Activated CD4-positive, alpha-beta T cell treated with anti-CD3 and anti-CD28 coated beads for 48 hours (primary cell): ENCODE measurements at regions not wholly inside any gene's neighbourhood (a gene's known extent, or its start where the extent isn't known, plus 50 kb on each side); places are given as distances from the start of the nearest gene placed in this dataset.
A peak's percentile ranks its signal among the peaks of the same experiment; 100 is the strongest.

ENCODE experiments used
- DNase-seq: peaks from one replicate; pipeline ENCODE4 v3.0.0-alpha.2; 2020

DNA sequence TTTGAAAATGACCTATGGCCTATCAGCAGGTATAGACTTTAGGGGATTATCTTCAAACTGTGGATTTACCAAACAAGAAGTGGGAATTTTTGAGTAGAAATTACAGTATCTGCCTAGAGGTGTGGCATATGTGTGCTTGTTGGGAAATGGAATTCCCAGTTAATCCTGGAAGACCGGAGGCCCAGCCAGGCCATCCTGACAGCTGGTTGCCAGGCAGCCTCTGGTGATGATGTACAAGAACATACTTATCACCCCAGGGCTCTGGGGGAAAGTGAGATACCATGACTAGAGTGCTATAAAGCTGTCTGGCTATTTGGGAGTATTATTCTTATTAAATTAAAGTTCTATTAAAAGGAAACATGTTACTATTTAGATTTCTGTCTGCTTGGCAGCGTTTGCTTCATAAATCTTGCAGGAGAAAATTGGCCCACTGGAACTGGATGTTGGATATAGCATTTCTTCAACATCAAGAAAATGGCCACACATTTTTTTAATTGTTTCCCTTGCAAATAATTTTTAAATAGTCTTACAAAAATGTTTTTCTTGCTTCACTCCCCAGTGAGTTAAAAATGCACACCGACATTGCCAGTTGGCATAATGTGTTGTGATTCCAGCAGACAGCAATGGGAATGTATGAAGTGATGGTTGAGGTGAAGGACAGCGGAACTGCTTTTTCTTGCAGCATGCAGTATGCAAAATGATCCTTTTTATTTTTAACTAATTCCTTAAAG, 187.8 kb downstream of the MYLK4 start:
- no peak for DNase-seq

DNA sequence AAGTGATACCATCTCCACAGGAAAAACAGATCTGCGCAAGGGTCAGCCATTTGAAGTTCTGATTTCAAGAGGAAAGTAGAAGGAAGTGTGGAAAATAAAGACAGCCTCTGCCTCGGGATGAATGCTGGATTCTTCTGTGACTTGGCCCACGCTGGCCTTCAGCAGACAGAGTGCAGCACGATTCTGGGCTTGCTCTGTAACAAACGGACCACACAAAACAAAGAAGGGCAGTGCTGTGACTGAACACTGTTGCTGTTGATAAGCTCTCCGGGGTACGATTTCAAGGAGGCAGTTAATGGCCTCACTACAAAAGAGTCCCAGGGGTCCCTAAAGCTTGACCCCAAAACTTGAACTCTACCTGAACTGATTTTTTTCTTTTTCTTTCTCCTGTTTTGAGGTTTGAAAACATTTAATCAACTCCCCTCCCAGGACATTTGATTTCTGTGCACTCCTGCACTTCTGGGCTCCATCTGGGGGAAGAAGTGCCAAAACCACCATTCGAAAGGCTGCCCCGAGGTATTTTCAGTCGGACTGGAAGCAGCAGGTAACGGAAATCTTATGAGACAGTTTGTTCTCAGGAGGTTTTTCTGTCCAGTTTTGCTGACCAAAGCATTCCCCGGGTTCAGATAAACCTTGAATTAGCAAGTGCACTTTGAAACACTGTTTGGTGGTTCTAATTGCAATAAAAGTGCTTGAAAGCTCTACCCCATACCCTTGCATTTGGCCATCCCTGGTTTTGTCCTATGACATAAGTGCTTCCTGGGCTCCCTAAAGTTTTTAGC, 189.6 kb downstream of the MYLK4 start:
- no peak for DNase-seq

DNA sequence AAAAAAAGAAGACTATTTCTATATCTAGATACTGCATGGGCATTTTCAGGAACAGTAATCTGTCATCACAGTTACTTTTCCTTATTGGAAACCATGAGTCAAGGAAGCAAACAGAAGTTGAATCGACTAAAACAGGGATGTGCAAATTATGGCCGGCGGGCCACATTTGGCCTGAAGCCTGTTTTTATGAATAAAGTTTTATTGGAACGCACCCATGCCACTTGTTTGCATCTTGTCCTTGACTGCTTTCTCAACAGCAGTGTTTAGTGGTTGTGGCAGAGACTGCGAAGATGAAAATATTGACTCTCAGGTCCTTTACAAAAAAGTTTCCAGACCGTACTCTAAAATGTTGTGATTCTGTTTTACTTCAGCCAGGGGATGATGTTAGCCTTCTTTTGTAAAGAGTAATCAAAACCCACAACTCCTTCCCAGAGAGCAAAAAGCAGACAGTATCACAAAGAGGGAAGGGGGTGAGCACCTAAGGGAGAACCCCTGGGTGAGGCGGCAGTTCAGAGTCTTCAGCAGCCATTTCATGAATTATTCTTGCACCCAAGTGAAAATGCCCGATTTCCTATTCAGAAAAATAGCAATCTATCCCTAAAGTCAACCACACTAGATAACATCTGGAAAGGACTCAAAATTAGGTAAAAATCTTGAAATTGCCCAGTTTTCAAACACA, 190.4 kb downstream of the MYLK4 start:
- DNase-seq: no peak

DNA sequence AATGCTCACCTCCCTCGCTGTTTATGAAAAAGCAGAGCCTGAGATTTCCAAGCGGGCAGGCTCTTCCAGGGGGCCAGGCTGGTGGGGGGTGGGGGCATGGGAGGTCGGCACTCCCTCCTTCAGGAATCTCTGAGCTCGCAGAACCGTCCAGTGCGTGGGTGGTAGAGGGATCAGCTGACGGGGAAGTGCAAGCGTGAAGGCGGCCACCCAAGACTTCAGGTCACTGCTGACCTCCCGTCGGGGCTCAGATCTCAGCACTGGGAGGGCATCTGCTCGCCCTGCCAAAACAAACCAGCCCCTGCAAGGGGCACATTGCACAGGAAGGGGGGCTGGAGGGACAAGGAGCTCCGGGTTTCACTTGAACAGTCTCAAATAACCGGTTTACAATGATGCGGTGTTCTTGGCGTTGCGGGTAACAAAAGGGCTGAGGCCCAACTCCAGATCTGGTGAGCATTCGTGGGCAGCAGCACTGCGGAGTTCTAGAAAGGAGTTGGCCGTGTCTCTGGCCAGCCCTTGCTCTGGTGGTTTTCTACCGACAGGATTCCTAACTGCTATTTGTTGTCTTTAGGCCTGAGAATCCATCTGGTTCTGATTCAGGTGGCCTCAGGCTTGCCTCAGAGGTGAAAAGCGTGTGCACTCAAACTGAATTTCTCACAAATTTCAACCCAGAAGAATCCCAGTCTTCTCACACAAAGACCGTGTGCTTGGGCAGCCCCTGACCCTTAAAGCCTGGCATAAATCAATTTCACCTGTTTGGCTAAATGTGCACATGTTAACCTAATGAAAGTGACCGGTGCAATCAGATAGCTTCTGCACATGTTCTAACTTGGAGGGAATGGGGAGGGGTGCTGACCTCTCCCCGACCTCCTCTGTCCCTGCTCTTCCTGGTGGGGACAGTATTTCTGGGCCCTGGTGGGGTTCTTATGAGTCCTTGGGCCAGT, 191.6 kb downstream of the MYLK4 start:
- DNase-seq: no peak

DNA sequence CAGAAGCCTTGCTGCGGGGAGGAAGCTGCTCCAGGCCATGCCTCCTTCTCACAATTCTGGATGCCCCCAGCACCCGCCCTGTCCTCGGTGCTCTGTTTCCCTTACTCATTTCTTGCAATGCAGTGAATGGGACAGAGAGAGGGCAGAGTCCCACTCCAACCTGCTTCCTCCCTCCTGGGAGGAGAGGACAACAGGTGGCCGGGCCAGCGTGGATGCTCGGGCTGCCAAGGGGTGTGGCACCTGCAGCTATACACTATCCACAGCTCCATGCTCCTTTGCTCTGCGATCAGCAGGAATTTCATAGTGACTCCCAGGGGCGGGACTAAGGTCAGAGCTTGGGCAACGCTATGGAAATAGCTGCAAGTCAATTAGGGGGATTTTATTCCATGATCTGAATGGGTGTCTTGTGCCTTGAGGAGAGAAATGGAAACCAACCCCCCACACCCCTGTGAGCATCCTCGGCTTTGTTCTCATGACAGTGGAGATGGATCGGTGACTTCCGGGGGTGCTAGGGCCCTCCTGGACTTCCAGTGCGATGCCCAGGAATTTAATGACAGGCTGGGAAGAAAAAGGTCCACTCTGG, 192.5 kb downstream of the MYLK4 start:
- no peak for DNase-seq

DNA sequence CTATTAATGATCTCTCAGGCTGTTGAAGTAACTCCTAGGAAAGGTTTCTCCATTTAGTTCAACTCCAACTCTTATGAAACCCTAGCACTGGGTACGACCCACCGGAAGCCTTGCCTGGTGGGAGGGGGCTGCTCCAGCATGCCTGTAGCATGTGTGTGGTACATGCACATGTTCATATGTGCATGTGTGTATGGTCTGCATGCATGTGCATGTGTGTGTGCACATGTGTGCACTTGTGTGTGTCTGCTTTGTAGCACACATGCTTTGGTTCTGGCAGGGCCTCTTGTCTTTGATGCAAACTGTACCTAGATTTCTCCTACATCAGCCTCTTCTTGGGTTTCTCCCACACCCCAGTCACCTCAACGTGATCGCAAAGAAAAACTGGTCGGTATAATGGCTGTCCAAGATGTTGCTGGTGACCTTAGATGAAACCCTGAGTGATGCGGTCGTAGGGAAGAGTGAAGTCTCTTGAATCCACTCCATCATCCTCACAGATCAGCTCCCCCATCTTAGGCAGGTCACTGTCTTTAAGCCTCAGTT, 193.5 kb downstream of the MYLK4 start:
- DNase-seq: no peak

DNA sequence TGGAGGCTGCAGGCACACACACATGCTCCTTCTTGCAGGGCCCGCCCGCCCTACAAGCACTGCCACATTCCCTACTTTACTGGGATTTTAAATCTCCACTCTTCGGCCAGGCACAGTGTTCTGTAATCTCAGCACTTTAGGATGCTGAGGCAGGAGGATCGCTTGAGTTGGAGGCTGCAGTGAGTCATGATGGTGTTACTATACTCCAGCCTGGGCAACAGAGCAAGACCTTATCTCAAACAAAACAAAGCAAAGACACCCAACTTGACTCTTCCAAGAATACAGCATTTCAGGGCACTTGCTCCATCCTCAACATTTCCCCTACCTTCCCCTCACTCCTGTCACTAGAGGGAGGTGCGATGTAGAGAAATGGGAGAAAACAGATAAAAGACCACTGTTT, 194.0 kb downstream of the MYLK4 start:
- no peak for DNase-seq

DNA sequence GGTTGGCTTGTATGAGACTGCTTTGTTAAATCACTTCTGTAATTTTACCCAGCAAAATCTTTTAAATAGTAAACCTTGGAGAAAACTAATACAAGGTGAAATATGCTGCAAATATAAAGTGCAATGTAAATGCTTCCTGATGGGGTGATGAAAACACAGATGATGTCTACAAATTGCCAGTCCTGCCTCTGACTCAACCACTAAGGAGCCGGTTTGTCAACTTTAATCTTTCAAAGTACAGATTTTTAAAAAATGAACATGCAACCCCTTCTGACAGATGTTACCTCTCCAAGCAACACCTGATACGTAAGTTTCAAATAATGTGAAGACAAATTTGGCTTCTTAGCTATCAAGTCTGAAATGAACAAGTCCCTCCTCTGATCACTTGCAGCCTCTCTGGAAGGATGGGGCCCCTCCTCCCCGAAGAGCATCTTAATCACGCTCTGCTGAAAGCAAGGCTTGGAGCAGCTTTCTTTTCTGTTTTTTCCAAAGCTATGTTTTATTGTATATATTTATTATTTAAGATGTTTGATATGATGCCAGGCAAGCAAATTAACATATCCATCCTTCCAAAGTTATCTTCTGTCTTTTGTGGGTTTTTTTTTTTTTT, 196.0 kb downstream of the MYLK4 start:
- DNase-seq: no peak

DNA sequence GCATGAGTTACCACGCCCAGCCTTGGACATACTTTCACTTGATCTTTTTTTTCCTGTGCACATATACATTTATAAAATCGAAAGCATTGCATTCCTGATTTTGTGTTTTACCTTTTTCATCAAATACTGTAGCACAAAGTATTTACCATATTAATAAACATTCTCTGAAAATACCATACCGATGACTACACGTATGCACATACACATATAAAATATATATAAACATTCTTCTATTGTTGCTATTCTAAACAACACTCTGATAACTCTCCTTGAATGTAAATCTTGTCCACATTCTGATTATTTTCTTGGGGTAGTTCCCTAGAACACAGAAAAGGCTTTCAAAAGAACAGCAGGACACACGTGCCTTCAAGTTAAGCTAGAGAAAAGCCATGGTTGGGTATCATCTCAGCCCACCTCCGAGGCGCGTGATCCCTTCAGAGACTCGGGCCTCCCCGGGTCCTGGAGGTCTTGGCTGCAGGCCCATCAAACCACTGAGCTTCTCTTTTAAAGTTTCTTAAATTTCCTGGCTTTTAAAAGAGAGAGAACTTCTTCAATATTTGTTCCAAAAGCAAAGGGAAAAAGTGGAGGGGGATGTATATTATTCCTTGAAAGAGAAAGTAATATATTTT, 198.1 kb downstream of the MYLK4 start:
- no peak for DNase-seq

DNA sequence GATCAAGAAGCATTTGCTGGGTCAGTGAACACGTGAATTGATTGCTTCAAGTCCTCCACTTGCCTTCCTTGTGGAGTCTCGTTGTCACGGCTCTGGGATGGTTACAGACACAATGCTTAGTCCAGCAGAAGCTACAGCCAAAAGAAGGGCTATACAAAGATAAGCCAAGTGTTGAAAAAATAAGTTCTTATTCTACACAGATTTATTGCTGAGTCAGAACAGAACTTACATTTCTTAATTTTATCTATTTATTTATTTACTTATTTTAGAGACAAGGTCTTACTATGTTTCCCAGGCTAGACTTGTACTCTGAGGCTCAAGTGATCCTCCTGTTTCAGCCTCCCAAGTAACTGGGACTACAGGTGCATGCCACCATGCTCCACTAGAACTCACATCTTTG, 199.0 kb downstream of the MYLK4 start:
- no peak for DNase-seq

DNA sequence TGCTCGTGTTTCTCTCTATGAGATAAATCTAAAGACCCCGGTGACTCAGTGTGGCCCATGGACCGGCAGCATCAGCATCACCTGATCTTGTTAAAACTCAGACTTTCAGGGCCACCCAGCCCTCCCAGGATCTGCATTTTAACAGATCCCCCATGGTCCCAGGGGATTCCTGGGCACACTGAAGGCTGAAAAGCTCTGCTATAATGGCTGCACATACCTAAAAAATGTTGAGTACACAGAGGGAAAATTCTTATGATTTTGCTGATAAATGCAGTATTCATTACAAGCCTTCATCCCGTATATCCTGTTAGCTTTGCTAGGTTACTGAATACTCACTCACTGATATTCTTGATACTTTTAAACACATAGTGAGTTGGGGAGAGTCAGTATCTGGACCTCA, 200.5 kb downstream of the MYLK4 start:
- DNase-seq: no peak

DNA sequence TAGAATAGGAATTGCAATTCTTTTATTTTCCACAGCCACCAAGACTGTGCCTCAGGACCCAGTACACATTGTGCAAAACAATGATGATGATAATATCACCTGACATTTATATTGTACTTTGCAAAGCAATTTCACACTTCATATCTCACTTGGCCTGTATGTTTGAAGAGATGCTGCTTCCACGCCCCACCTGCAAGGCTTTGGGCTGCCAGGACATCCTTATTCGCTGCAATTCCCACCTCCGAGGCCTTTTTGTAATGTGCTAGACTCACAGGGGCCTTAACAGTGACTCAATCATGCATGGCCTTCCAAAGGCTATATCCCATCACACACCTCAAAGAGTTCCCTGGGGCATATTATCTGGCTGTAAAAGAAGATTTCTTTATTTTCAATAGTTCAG, 200.9 kb downstream of the MYLK4 start:
- no peak for DNase-seq

DNA sequence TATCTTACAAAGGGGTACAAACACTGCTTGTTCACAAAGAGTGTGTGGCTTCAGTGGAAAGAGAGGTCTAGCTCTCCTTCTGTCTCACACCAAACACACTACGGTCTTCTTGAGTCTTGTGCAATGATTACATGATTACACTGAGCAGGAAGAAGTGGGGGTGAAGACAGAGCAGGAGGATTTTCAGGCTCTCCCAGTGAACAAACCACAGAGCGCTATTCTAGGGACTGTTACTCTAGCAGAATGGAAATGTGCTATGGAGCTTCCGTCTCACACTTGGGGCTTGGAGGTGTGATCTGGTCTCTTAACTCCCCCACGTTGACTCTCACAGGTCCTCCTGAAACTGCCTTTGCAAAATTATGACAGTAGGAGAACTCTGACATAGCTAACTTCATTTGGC, 203.4 kb downstream of the MYLK4 start:
- DNase-seq: no peak

DNA sequence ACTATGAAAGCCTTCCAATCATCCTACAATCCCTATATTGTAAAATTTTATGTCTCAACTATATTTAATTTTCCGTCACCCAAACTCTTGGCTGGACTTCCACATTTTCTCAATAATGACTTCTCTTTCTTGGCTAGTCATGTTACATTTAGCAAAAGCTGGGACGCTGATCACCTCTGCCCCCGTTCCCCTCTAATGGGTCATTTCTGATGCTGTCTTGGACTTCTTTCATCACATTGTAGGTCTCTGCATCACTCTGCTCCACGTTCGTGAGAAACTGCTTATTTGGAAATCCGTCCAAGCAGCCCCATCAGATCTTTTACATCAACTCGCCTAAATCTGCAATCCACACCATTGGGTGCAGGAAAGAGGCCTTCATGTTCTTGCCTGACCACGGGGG, 203.8 kb downstream of the MYLK4 start:
- DNase-seq: no peak

DNA sequence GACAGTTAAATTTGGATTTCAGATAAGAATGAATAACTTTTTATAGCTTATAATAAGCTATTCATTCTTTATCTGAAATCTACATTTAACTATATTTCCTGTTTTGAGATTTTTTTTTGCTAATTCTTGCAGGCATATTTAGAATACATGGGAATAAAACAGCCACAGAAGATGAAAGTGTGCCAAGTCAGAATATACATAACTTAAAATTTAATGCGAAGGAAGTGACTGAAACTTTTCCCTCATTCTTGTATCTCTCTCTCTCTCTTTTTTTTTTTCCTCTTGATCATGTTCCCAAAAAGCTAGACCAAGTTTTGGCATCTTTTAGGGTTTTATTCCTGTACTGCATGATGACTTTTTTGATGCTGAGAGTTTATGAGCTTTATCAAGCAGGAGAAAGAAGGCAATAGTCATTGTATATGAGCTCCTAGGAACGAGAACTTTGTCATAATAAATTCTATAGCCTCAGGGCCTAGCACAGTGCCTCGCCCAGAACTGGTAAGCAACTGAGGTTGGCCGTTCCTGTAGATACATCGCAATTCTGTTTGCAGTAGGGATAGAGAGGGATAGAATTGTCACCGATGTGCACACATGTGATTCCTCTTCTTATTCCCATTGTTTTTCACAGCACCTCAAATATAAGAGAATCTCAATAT, 205.2 kb downstream of the MYLK4 start:
- DNase-seq: no peak

DNA sequence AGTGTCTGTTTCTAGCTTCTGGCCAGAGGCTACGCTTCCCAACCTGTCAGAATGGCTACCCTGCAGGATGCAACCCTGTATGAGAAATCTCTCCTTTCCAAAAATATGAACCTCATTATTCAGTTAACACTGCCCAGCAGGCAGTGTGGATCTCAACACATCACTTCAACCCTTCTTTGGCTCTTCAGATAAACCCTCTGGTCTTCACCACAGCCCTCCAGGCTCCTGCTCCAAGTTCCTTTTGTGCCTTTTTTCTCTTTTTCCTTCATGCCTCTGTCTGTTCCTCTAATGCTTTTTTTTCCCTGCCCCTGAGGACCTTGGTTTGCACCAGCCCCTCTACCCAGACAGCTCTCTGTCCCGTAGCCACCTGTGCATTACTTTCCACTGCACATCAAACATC, 207.4 kb downstream of the MYLK4 start:
- no peak for DNase-seq

DNA sequence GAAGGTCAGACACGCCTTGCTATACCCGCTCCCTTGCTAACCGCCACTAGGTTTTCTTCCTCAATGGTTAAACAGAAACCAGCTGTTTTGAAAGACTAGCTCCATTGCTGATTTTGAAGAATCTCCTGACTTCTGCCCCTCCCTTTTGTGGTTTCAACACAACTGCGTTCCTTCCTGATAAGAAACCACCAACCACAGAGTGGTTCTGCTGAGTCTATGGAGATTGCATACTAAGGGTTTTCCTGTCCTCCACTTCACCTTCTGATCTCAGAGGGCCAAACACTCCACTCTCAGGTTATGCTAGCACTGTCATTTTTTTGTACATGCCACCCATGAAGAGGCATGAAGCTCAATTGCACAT, 207.9 kb downstream of the MYLK4 start:
- DNase-seq: peak; percentile 40

DNA sequence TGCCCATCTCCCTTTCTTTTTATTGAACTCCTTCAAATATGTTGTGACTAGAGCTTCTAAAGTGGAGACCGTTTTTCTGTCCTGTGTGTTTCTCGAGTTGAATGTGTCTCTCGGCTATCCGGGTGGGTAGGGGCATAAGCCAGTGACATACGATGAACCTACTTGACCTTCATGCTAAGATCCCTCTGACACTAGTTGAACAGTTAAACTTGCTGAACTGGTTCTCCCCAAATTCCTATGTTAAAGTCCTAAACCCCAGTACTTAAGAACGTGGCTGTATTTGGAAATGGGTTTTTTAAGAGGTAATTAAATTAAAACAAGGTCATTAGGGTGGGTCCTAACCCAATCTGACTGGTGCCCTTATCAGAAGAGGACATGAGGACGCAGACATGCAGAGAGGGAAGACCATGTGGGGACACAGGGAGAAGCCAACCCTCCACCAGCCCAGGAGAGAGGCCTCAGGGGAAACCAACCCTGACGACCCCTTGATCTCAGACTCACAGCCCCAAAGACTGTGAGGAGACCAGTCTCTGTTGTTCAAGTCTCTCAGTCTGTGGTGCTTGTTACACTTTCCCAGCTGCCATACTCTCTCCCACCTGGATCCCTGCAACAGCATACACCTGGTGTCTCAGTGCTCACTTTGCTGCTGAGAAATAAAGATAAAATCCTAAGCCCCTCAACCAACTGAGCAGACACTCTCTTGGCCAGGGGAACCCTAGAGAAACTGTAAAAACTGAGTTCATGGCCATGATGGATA, 208.4 kb downstream of the MYLK4 start:
- DNase-seq: no peak

DNA sequence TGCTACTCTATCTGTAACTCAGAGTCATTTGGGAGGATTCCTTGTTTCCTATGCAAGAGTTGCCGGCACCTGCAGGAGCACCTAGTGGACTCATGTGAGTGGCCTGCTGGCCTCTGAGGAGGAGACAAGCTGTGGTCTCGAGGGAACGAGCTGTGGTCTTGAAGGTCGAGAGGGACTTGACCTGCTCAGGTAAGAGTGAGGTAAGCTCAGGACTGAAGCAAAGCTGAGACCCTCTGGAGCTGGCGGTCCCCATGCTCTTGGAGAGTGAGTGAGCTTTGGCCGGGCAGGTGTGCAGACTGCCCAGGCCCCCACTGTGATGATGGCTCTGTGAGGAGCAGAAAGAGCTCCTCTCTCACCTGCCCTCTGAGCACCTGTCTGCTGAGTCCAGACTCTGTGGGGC, 214.3 kb downstream of the MYLK4 start:
- DNase-seq: no peak

DNA sequence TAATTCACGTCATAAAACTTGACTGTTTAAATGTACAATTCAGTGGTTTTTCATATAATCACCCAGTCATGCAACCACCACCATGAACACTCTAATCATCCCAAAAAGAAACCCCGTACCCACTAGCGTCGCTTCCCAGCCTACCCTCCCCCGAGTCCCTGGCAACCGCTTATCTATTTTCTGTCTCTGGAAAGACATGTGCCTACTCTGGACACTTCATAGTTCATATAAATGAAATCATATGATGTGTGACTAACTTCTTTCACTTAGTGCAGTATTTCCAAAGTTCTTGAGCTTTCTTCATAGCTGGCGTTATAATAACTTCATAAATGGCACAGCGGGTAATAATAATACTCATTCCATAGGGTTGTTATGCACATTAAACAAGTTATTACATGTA, 215.2 kb downstream of the MYLK4 start:
- DNase-seq: no peak
